SH-SY5Y (cell line): ENCODE measurements at regions not wholly inside any gene's neighbourhood (a gene's known extent, or its start where the extent isn't known, plus 50 kb on each side); places are given as distances from the start of the nearest gene placed in this dataset.

ENCODE experiments used
- GATA2 ChIP-seq: IDR thresholded peaks from 2 replicates; pipeline ENCODE4 v1.6.1; 2011; ENCODE audit warnings: mild to moderate bottlenecking, low read depth, low read length
- GATA3 ChIP-seq: IDR thresholded peaks from 2 replicates; pipeline ENCODE4 v1.6.1; 2011; ENCODE audit warnings: low read depth, mild to moderate bottlenecking, low read length, moderate library complexity

DNA sequence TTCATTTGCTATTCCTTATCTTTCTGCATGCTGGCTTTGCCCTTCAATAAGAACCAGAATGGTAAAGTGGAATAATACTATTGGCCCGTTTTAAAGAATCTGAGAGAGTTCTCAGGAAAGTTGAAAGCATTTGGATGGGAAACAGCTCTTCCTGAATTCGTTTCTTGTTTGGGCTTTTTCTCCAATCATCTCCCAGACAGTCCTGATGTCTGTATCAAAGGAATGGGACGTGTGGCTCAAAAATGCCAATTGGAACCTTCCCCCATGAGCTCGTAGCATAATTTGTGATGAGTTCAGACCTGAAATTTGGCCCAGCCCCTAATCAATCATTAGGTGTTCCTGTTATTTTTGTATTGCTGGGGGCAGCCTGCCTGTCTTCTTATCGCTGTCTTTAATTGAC lies 75.8 kb upstream of the BACH2 start:
- TF ChIP-seq GATA2 (no peak), GATA3 (no peak)
